Spleen (tissue), 7 donors: ENCODE measurements at regions not wholly inside any gene's neighbourhood (a gene's known extent, or its start where the extent isn't known, plus 50 kb on each side); places are given as distances from the start of the nearest gene placed in this dataset.

Experiments used
- CTCF ChIP-seq, 11 experiments: fragments of 200-600 bp in 7 of 11; fragments of 450-650 bp in 4 of 11; sonication (generic) in 4 of 11; IDR thresholded peaks in 8 of 11; conservative IDR thresholded peaks in 3 of 11; 1 replicate in 7 of 11; 2 replicates in 4 of 11; pipeline versions ENCODE4 v1.4.0 to v1.8.0; 2016 to 2021; ENCODE audit warnings: antibody characterized with exemption in 11 of 11, inconsistent platforms in 4 of 11, mild to moderate bottlenecking in 1 of 11
- POLR2A ChIP-seq, 3 donors: fragments of 450-650 bp; IDR thresholded peaks; one replicate each; pipeline ENCODE4 v1.5.1; 2017; ENCODE audit warnings: antibody characterized with exemption in 3 of 3, mild to moderate bottlenecking in 1 of 3
- POLR2AphosphoS5 ChIP-seq, 3 donors: sonication (generic); formaldehyde crosslinking; IDR thresholded peaks; one replicate each; pipeline ENCODE4 v1.5.1; 2017; ENCODE audit warnings: antibody characterized with exemption in 3 of 3
- donor health status: DM: no; HTN: no; CAD: no; lungs with moderate emphysema.
- donor health status: DM: no; HTN: no; CAD: no.
- donor health status: DM: no; HTN: no; CAD: no.

DNA sequence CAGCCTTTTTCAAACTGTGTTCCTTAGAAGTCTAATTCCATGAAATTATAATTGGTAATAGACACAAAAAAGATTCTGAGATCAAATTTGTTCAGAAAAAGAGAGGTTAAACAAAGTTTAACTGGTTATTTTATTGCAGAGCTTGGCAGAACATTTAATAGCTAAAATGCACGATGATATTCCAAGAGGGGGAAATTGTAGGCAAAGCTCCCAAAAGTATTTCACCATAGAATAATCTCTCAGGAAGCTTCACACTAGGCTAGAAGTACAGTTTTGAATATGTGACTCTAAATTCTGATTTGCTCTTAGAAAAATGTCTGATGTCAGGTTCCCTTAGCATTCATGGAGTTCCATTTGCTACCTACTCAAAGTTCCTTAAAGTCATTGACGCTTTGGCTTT is 292.4 kb upstream of the SETBP1 start:
- TF ChIP-seq POLR2AphosphoS5 (IDR thresholded peaks at IDR 0.05) (no peak), CTCF (IDR thresholded peaks at IDR 0.05 in 8 of 11, conservative IDR thresholded peaks at IDR 0.05 in 3 of 11) (no peak), POLR2A (IDR thresholded peaks at IDR 0.05) (no peak)
